ENCODE measurements at regions not wholly inside any gene's neighbourhood (a gene's known extent, or its start where the extent isn't known, plus 50 kb on each side); places are given as distances from the start of the nearest gene placed in this dataset.

GRCh38 chrX:13126775-13127174 is 82.4 kb upstream of the FAM9C start (continued):
- TF ChIP-seq ZNF280D (tag by site-specific recombination; IDR thresholded peaks at IDR 0.05): no peak
- no peak for TF ChIP-seq SCRT1 (tag by site-specific recombination; IDR thresholded peaks at IDR 0.05; ENCODE audit: borderline replicate concordance)
- no peak for TF ChIP-seq ZSCAN23 (tag by site-specific recombination; IDR thresholded peaks at IDR 0.05)
- no peak for TF ChIP-seq KLF7 (tag by site-specific recombination; IDR thresholded peaks at IDR 0.05; ENCODE audit: borderline replicate concordance)
- TF ChIP-seq HOXD13 (CRISPR knock-in tag; IDR thresholded peaks at IDR 0.05; ENCODE audit: borderline replicate concordance): no peak
- TF ChIP-seq ZNF654 (tag by site-specific recombination; IDR thresholded peaks at IDR 0.05; ENCODE audit: low read depth): no peak
- TF ChIP-seq ZFHX2 (tag by site-specific recombination; conservative IDR thresholded peaks at IDR 0.05): no peak
- no peak for TF ChIP-seq ZBTB26 (tag by site-specific recombination; optimal IDR thresholded peaks at IDR 0.05)
- TF ChIP-seq ZNF433 (tag by site-specific recombination; IDR thresholded peaks at IDR 0.05; ENCODE audit: low read depth): no peak
- TF ChIP-seq GLI4 (tag by site-specific recombination; IDR thresholded peaks at IDR 0.05): no peak
- TF ChIP-seq ZNF112 (tag by site-specific recombination; IDR thresholded peaks at IDR 0.05): no peak
- no peak for TF ChIP-seq RBAK (tag by site-specific recombination; IDR thresholded peaks at IDR 0.05)
- TF ChIP-seq ZNF639 (tag by site-specific recombination; IDR thresholded peaks at IDR 0.05): no peak

- ChIA-PET POLR2A (no interaction called here), CTCF (interaction anchor here (0.6 to 2.0 kb wide), 8 partner anchors 9 to 363 kb away, joined by 3 to 11 read pairs (median 3); no protein-coding TSS in a partner anchor)
- Histone ChIP-seq H3K27ac (ENCODE audit: extremely low read depth, low read depth, low read length) (no peak overlapping the region), H3K36me3 (ENCODE audit: control insufficient read depth in 2 of 2, insufficient read depth in 1 of 2, low read length in 2 of 2) (no peaks in the 10 kb centered on the region), H3K4me1 (ENCODE audit: control insufficient read depth, insufficient read depth, low read length) (peaks cover 25% of the 10 kb centered on the region), H3K9me3 (ENCODE audit: control insufficient read depth, insufficient read depth, low read depth, low read length) (no peaks in the 10 kb centered on the region), H3K4me3 (ENCODE audit: low read depth, low read length) (no peak overlapping the region)
- no peak for TF ChIP-seq ZNF398 (tag by site-specific recombination; IDR thresholded peaks at IDR 0.05)
- no peak for TF ChIP-seq ZNF16 (tag by site-specific recombination; IDR thresholded peaks at IDR 0.05; ENCODE audit: low read depth)
- no peak for TF ChIP-seq KLF8 (tag by site-specific recombination; IDR thresholded peaks at IDR 0.05)
- TF ChIP-seq ELK4 (IDR thresholded peaks at IDR 0.05; ENCODE audit: borderline replicate concordance, low read depth, low read length): no peak
These were observed 80.8 kb upstream of the FAM9C start for GRCh38 chrX:13125188-13125587.
